ENCODE measurements at regions not wholly inside any gene's neighbourhood (a gene's known extent, or its start where the extent isn't known, plus 50 kb on each side); places are given as distances from the start of the nearest gene placed in this dataset.

GRCh38 chr10:57946833-57947232, 320.9 kb downstream of the IPMK start:
- Histone ChIP-seq H3K27ac (no peak overlapping the region), H3K9me3 (no peaks in the 10 kb centered on the region), H3K27me3 (ENCODE audit: insufficient read depth in 3 of 3, low read length in 2 of 3) (no peaks in the 10 kb centered on the region), H3K4me1 (no peaks in the 10 kb centered on the region), H3K36me3 (ENCODE audit: insufficient read depth in 1 of 2, low read depth in 1 of 2) (no peaks in the 10 kb centered on the region), H3K4me3 (no peak overlapping the region)
- no peak for ATAC-seq
- intact Hi-C loops (cut with DNase I) = no loop called here
- no peak for TF ChIP-seq CTCF (IDR thresholded peaks at IDR 0.05)
- 77 to 83% (median 82%) methylated on average over 1 of the region's 1 CpG for WGBS, 3 donors
- no peak for DNase-seq

- no peak for ATAC-seq
- no peak overlapping the region for H3K4me3 ChIP-seq
- H3K36me3 ChIP-seq (ENCODE audit: insufficient read depth in 1 of 2, low read depth in 1 of 2) = no peaks in the 10 kb centered on the region
- 84 to 86% (median 84%) methylated on average over 4 of the region's 4 CpGs for WGBS, 3 donors
- DNase-seq = no peak
- TF ChIP-seq CTCF (IDR thresholded peaks at IDR 0.05) = no peak
- intact Hi-C loops (cut with DNase I) = no loop called here
- H3K27ac ChIP-seq = no peak overlapping the region
- no peaks in the 10 kb centered on the region for H3K9me3 ChIP-seq
- H3K4me1 ChIP-seq = no peaks in the 10 kb centered on the region
- peaks cover 0 to 2% (median 0%) of the 10 kb centered on the region in 3 donors for H3K27me3 ChIP-seq (ENCODE audit: insufficient read depth in 3 of 3, low read length in 2 of 3)
These were observed 324.0 kb downstream of the IPMK start for GRCh38 chr10:57943701-57944100.

- Histone ChIP-seq H3K4me1 (no peaks in the 10 kb centered on the region), H3K27ac (no peak overlapping the region), H3K9me3 (no peaks in the 10 kb centered on the region), H3K27me3 (ENCODE audit: insufficient read depth in 3 of 3, low read length in 2 of 3) (no peaks in the 10 kb centered on the region), H3K36me3 (ENCODE audit: insufficient read depth in 1 of 2, low read depth in 1 of 2) (no peaks in the 10 kb centered on the region), H3K4me3 (no peak overlapping the region)
- no peak for DNase-seq
- no peak for ATAC-seq
- intact Hi-C loops (cut with DNase I) = no loop called here
- TF ChIP-seq CTCF (IDR thresholded peaks at IDR 0.05) = no peak
- WGBS, 3 donors = 45 to 55% (median 47%) methylated on average over 2 of the region's 2 CpGs
These were observed 342.6 kb downstream of the IPMK start for GRCh38 chr10:57925045-57925444.

- ATAC-seq (no peak), DNase-seq (no peak)
- Histone ChIP-seq H3K4me1 (no peaks in the 10 kb centered on the region), H3K9me3 (no peaks in the 10 kb centered on the region), H3K27me3 (ENCODE audit: insufficient read depth in 3 of 3, low read length in 2 of 3) (no peaks in the 10 kb centered on the region), H3K36me3 (ENCODE audit: insufficient read depth in 1 of 2, low read depth in 1 of 2) (no peaks in the 10 kb centered on the region), H3K4me3 (no peak overlapping the region), H3K27ac (no peak overlapping the region)
- TF ChIP-seq CTCF (IDR thresholded peaks at IDR 0.05) = no peak
- intact Hi-C loops (cut with DNase I) = no loop called here
These were observed 346.6 kb downstream of the IPMK start for GRCh38 chr10:57921140-57921539.

- no peak for TF ChIP-seq CTCF (IDR thresholded peaks at IDR 0.05)
- Histone ChIP-seq H3K4me1 (no peaks in the 10 kb centered on the region), H3K4me3 (no peak overlapping the region), H3K9me3 (no peaks in the 10 kb centered on the region), H3K27me3 (ENCODE audit: insufficient read depth in 3 of 3, low read length in 2 of 3) (no peaks in the 10 kb centered on the region), H3K27ac (no peak overlapping the region), H3K36me3 (ENCODE audit: insufficient read depth in 1 of 2, low read depth in 1 of 2) (no peaks in the 10 kb centered on the region)
- ATAC-seq = no peak
- DNase-seq = no peak
- 79 to 85% (median 85%) methylated on average over 1 of the region's 1 CpG for WGBS, 3 donors
- intact Hi-C loops (cut with DNase I) = no loop called here
These were observed 347.8 kb downstream of the IPMK start for GRCh38 chr10:57919864-57920263.
